HUES6 (cell line): ENCODE measurements at regions not wholly inside any gene's neighbourhood (a gene's known extent, or its start where the extent isn't known, plus 50 kb on each side); places are given as distances from the start of the nearest gene placed in this dataset.
"Not testable (repeated sequence)": the region's sequence is repeated elsewhere in the genome, so short reads cannot be mapped to it uniquely, and the experiment has no call there.

Experiments used
- H3K27ac ChIP-seq: 2 replicates; pipeline ENCODE4 v1.7.0; 2013; ENCODE audit warnings: low read depth, mild to moderate bottlenecking, low read length, inconsistent platforms
- H3K27me3 ChIP-seq: 2 replicates; pipeline ENCODE4 v1.6.1; 2013; ENCODE audit warnings: low read length; ENCODE audit not compliant: control insufficient read depth, insufficient read depth
- H3K36me3 ChIP-seq: 2 replicates; pipeline ENCODE4 v1.6.1; 2013; ENCODE audit warnings: low read length; ENCODE audit not compliant: control insufficient read depth, insufficient read depth
- H3K4me1 ChIP-seq: 2 replicates; pipeline ENCODE4 v1.6.1; 2013; ENCODE audit warnings: low read length; ENCODE audit not compliant: control insufficient read depth, insufficient read depth
- H3K4me3 ChIP-seq: 2 replicates; pipeline ENCODE4 v1.5.1; 2013; ENCODE audit warnings: low read depth, low read length
- H3K9ac ChIP-seq: one replicate; pipeline ENCODE4 v1.6.1; 2013; ENCODE audit warnings: mild to moderate bottlenecking, low read length
- H3K9me3 ChIP-seq: 2 replicates; pipeline ENCODE4 v1.6.1; 2013; ENCODE audit warnings: low read depth, low read length; ENCODE audit not compliant: control insufficient read depth, insufficient read depth

DNA sequence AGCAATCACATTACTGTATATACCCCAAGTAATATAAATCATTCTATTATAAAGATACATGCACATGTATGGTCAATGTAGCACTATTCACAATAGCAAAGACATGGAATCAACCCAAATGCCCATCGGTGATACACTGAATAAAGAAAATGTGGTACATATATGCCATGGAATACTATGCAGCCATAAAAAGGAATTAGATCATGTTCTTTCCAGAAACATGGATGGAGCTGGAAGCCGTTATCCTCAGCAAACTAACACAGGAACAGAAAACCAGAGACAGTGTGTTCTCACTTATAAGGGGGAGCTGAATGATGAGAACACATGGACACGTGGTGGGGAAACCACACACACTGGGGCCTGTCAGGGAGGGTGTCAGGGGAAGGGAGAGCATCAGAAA lies 1180.9 kb downstream of the REEP3 start:
- not testable (repeated sequence) for H3K9me3 ChIP-seq

DNA sequence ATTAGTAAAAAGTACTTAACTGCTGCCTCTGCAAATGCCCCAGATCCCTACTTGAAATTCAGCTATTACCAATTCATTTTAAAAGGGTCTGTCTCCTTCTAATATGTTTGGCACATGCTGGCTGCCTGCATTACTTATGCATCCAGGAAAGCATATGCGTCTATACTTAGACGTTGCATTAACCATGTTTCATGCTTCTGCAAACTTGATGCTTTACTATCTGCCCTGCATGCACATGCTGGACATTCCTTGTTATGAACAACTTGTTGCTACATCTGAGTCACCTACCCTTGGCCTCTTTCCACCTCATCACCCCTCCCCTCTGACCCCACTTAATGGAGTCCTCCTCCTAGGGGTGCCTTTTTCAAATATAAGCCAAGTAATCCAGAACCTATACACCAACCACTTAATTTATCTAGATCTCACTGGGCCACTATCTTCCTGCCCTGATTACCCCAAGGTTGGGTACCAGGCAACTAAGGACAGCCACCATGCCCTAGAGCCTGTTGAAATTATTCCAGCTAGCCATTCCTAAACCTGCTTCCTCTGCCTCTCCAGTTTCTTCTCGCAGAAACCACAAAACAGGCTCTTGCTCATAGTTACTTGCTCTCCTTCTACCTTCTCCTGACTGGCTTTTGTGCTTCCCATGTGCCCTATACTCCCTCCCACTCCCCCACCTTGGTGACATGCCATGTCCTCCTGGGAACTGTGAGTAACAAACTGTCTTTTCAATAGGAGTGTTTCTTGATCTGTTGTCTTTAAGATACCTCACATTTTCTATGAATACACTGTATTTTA lies 1187.9 kb downstream of the REEP3 start:
- Histone ChIP-seq H3K27ac (no peak overlapping the region), H3K9me3 (no peaks in the 10 kb centered on the region), H3K4me1 (peaks cover 5% of the 10 kb centered on the region; the same call in 1 of the 2 replicates), H3K27me3 (no peaks in the 10 kb centered on the region), H3K36me3 (no peaks in the 10 kb centered on the region), H3K4me3 (no peak overlapping the region), H3K9ac (no peak overlapping the region)

More for the DNA sequence above, 1180.9 kb downstream of the REEP3 start:
- H3K4me3 ChIP-seq, H3K27me3 ChIP-seq, H3K27ac ChIP-seq, H3K9ac ChIP-seq, H3K4me1 ChIP-seq, H3K36me3 ChIP-seq: not testable (repeated sequence)

DNA sequence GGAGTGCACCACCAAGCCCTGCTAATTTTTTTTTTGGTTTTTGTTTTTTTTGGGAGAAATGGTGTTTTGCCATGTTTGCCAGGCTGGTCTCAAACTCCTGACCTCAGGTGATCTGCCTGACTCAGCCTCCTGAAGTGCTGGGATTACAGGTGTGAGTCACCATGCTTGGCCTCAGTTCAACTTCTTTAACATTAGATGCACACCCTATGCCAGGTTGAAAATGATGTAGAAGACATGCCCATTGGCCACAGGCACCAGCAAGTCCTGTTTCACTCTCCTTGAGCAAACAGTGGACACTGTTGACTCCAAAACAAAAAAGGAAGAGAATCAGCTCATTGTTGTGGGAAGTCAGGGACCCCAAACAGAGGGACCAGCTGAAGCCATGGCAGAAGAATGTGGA lies 1205.3 kb downstream of the REEP3 start:
- Histone ChIP-seq H3K4me1 (no peaks in the 10 kb centered on the region), H3K27ac (no peak overlapping the region)

DNA sequence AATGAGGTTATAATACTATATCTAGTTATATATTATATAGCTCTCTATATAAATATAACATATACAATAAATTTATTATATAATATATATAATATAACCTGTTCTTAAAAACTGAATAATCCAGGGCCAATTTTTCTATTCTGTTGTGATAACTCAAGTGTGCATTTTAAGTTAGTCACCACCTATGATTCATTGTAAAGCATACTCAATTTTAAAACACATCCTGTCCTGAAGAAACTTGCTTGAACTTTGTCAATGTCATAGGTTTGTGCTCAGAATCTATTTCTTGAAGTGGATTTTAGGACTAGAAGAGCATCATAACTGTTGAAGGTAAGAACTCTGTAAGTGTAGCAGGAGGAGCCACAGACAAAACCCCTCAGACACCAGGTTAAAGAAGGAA lies 1209.8 kb downstream of the REEP3 start:
- H3K27ac ChIP-seq, result no peak overlapping the region
- peaks cover 17% of the 10 kb centered on the region; the same call in 1 of the 2 replicates for H3K9me3 ChIP-seq
- H3K4me3 ChIP-seq, result no peak overlapping the region
- H3K4me1 ChIP-seq, result no peaks in the 10 kb centered on the region
- H3K36me3 ChIP-seq, result no peaks in the 10 kb centered on the region
- no peak overlapping the region for H3K9ac ChIP-seq
- H3K27me3 ChIP-seq, result no peaks in the 10 kb centered on the region

More for the DNA sequence above, 1205.3 kb downstream of the REEP3 start:
- H3K27me3 ChIP-seq, result no peaks in the 10 kb centered on the region
- H3K9me3 ChIP-seq, result peaks cover 16% of the 10 kb centered on the region; the same call in 1 of the 2 replicates
- H3K9ac ChIP-seq, result no peak overlapping the region
- H3K4me3 ChIP-seq, result no peak overlapping the region
- H3K36me3 ChIP-seq, result no peaks in the 10 kb centered on the region

DNA sequence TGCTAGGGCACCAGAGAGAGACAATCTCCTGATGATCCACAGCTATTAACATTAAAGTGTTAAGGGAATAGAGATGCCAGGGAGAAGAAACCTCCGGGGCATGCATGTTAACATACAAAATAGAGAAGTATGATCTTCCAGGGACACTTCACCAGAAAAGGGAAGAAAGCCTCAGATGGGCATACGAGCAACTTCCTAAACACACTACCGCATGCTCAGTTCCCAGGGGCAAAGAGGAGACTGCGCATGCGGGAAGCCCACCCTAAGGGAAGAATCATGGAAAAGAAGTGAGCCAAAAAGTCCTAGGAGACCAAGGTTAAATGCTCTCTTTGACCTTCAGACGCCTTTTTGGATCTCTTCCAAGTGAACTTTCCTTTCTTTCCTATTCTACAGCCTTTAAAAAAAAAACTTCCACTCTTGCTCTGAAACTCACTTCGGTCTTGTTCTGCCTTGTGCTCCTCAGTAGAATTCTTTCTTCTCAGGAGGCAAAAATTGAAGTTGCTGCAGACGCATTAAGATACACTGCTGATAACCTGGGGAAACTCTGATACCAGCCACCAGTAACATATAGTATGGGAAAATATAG lies 1211.3 kb downstream of the REEP3 start:
- no peak overlapping the region for H3K27ac ChIP-seq

DNA sequence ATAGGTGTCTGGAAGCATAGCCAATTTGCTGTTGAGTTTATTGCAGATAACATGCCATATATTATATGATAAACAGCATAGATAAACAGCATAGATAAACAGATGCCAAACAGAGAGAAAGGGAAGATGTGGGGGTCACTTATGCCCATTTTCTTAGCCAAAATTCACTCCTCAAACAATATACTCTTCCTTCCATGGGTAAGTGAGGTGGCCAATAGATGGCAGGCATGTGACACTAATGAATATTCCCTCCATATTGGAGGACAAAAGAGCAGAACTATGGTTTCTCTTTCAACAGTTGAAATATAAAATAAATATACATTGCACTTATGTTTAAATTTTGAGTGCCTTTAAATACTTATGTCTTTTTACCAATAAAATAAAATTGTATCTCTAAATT lies 1212.8 kb downstream of the REEP3 start:
- Histone ChIP-seq H3K9me3 (peaks cover 18% of the 10 kb centered on the region; the same call in 1 of the 2 replicates), H3K4me1 (no peaks in the 10 kb centered on the region), H3K27ac (no peak overlapping the region)

More for the DNA sequence above, 1211.3 kb downstream of the REEP3 start:
- H3K27me3 ChIP-seq, result no peaks in the 10 kb centered on the region
- no peak overlapping the region for H3K9ac ChIP-seq
- H3K4me3 ChIP-seq, result no peak overlapping the region
- peaks cover 28% of the 10 kb centered on the region; the same call in 1 of the 2 replicates for H3K9me3 ChIP-seq
- no peaks in the 10 kb centered on the region for H3K4me1 ChIP-seq
- H3K36me3 ChIP-seq, result no peaks in the 10 kb centered on the region

DNA sequence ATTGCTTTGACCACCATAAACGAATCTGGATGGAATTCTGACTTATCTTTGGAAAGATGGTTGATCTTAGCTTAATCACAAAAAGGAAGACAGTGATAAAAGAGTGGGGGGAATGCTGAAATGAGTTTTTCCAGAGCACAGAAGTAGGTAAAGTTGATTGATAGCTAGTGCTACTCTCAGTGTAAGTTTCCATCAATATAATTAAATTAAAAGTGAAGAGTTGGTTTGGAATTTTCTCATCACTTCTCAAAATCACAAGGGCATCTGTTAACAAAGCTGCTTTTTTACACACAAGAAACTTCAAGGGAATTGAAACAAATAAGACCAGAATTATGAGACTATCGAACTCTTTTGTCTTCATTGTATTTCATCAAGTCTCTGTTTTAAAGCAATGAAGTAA lies 1217.3 kb downstream of the REEP3 start:
- no peak overlapping the region for H3K27ac ChIP-seq
- peaks cover 21% of the 10 kb centered on the region; the same call in 1 of the 2 replicates for H3K9me3 ChIP-seq
- H3K4me3 ChIP-seq, result no peak overlapping the region
- no peaks in the 10 kb centered on the region for H3K27me3 ChIP-seq
- H3K36me3 ChIP-seq, result no peaks in the 10 kb centered on the region
- H3K9ac ChIP-seq, result no peak overlapping the region
- H3K4me1 ChIP-seq, result no peaks in the 10 kb centered on the region

More for the DNA sequence above, 1212.8 kb downstream of the REEP3 start:
- no peak overlapping the region for H3K4me3 ChIP-seq
- no peaks in the 10 kb centered on the region for H3K36me3 ChIP-seq
- no peak overlapping the region for H3K9ac ChIP-seq
- H3K27me3 ChIP-seq, result no peaks in the 10 kb centered on the region

DNA sequence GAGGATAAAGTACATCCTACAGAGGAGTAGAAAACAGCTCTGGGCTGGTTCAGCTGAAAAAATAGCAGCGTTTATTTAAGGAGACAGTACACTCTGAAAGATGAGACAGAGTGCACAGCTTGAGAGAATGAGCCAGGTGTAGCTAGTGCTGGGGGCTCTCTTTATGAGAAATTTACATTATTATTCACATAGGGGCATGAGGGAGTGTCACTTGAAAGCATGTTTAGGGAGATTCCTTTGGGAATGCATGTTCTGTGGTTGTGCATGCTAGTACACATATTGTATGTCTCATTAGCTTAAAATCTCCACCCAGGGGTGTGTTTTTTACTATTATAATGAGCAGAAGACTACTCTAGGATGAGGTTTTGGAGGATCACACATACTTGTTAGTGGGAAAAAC lies 1224.4 kb downstream of the REEP3 start:
- H3K9me3 ChIP-seq, result peaks cover 9% of the 10 kb centered on the region; the same call in 1 of the 2 replicates
- no peaks in the 10 kb centered on the region for H3K36me3 ChIP-seq
- no peaks in the 10 kb centered on the region for H3K4me1 ChIP-seq
- H3K9ac ChIP-seq, result no peak overlapping the region
- H3K27ac ChIP-seq, result no peak overlapping the region
- no peaks in the 10 kb centered on the region for H3K27me3 ChIP-seq
- no peak overlapping the region for H3K4me3 ChIP-seq

DNA sequence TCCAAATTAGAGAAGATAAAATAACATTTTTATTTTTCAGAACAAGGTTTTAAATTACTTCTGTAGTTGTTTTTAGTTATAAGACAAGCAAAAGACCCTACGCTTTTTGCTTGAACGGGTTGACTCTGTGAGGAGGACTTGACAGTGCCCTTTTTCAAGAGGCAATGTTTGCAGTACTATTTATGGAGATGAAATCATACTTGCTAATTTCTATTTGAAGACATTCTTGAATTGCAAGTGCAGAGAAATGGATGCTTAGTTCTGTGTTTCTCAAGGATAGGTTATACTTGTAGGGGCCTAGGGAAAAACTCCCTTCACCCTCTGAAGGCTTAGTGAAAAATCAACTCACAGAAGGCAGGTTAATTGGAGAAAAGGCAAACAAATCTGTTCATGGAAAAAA lies 1229.5 kb downstream of the REEP3 start:
- Histone ChIP-seq H3K27me3 (no peaks in the 10 kb centered on the region), H3K36me3 (no peaks in the 10 kb centered on the region), H3K4me3 (no peak overlapping the region), H3K9me3 (no peaks in the 10 kb centered on the region), H3K27ac (no peak overlapping the region), H3K4me1 (no peaks in the 10 kb centered on the region), H3K9ac (no peak overlapping the region)

DNA sequence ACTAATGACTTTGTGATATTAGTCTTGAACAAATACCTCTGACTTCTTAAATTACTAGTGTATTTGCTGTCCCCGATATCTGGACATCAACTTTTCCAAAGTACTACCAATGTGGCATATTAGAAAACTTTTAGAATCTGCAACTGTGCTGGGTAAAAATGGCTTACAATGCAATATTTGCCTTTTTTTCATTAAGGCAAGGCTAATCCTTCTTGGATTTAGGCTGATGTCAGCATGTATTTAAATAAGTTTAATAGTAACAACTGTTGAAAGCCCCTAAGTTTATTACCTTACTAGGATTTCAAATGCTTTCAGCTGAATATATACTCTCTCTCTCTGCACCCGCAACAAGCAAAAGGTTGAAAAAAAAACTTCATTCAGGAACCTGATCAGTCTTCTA lies 1232.3 kb downstream of the REEP3 start:
- Histone ChIP-seq H3K9me3 (no peaks in the 10 kb centered on the region), H3K4me1 (no peaks in the 10 kb centered on the region), H3K9ac (no peak overlapping the region), H3K27ac (no peak overlapping the region), H3K27me3 (no peaks in the 10 kb centered on the region), H3K4me3 (no peak overlapping the region), H3K36me3 (no peaks in the 10 kb centered on the region)

DNA sequence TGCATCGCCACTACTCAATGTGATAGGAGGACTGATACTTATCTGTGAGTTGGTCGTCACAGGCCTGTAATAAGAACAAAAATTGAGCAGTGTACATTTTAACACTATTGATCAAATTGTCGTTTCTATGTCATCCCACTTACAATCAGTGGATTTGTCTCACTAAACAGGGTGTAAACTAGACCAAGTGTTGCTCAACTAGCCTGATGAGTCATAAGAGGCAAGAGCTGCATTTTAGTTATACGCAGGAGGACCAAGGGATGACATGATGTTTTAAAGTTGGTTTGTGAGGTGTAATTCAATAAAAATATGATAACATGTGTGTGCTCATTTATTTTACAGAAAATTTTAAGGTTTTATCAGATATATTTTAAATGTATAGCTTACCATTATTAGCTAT lies 1239.2 kb downstream of the REEP3 start:
- H3K9ac ChIP-seq, result no peak overlapping the region
- H3K36me3 ChIP-seq, result no peaks in the 10 kb centered on the region
- H3K9me3 ChIP-seq, result no peaks in the 10 kb centered on the region
- H3K4me3 ChIP-seq, result no peak overlapping the region
- no peaks in the 10 kb centered on the region for H3K4me1 ChIP-seq
- no peaks in the 10 kb centered on the region for H3K27me3 ChIP-seq
- H3K27ac ChIP-seq, result no peak overlapping the region
